ENCODE measurements at regions not wholly inside any gene's neighbourhood (a gene's known extent, or its start where the extent isn't known, plus 50 kb on each side); places are given as distances from the start of the nearest gene placed in this dataset.
"Not testable (repeated sequence)": the region's sequence is repeated elsewhere in the genome, so short reads cannot be mapped to it uniquely, and the experiment has no call there.

GRCh38 chr5:89534331-89534730 lies 651.3 kb upstream of the MEF2C start:
- intact Hi-C loops (cut with DNase I), result no loop called here
- H3K36me3 ChIP-seq (ENCODE audit: control insufficient read depth in 2 of 3, insufficient read depth in 3 of 3, low read length in 3 of 3), result no peaks in the 10 kb centered on the region
- TF ChIP-seq CTCF (IDR thresholded peaks at IDR 0.05; ENCODE audit: borderline replicate concordance, extremely low read depth, insufficient read depth), result no peak
- no peak overlapping the region for H3K4me3 ChIP-seq (ENCODE audit: low read length in 3 of 3)
- H3K9ac ChIP-seq (ENCODE audit: low read length in 3 of 3), result no peak overlapping the region
- H3K27ac ChIP-seq (ENCODE audit: low read depth in 2 of 2, low read length in 2 of 2), result no peak overlapping the region
- FAIRE-seq (no peak), DNase-seq (no peak)
- no peaks in the 10 kb centered on the region for H3K9me3 ChIP-seq (ENCODE audit: control insufficient read depth in 2 of 3, insufficient read depth in 1 of 3, low read length in 3 of 3)
- H3K27me3 ChIP-seq (ENCODE audit: control insufficient read depth, insufficient read depth, low read length), result no peaks in the 10 kb centered on the region
- no peaks in the 10 kb centered on the region for H3K4me1 ChIP-seq (ENCODE audit: control insufficient read depth in 2 of 3, insufficient read depth in 2 of 3, low read depth in 1 of 3, low read length in 3 of 3)

- Histone ChIP-seq H3K27me3 (ENCODE audit: control insufficient read depth, insufficient read depth, low read length) (no peaks in the 10 kb centered on the region), H3K27ac (ENCODE audit: low read depth in 2 of 2, low read length in 2 of 2) (no peak overlapping the region), H3K9ac (ENCODE audit: low read length in 3 of 3) (no peak overlapping the region), H3K9me3 (ENCODE audit: control insufficient read depth in 2 of 3, insufficient read depth in 1 of 3, low read length in 3 of 3) (peaks cover 0 to 2% (median 0%) of the 10 kb centered on the region in 3 donors), H3K4me1 (ENCODE audit: control insufficient read depth in 2 of 3, insufficient read depth in 2 of 3, low read depth in 1 of 3, low read length in 3 of 3) (no peaks in the 10 kb centered on the region), H3K4me3 (ENCODE audit: low read length in 3 of 3) (no peak overlapping the region), H3K36me3 (ENCODE audit: control insufficient read depth in 2 of 3, insufficient read depth in 3 of 3, low read length in 3 of 3) (no peaks in the 10 kb centered on the region)
- FAIRE-seq (no peak), DNase-seq (no peak)
- intact Hi-C loops (cut with DNase I), result no loop called here
- no peak for TF ChIP-seq CTCF (IDR thresholded peaks at IDR 0.05; ENCODE audit: borderline replicate concordance, extremely low read depth, insufficient read depth)
These were observed 641.8 kb upstream of the MEF2C start for GRCh38 chr5:89524785-89525184.

GRCh38 chr5:89523867-89524266 lies 640.9 kb upstream of the MEF2C start:
- H3K4me1 ChIP-seq (ENCODE audit: control insufficient read depth in 2 of 3, insufficient read depth in 2 of 3, low read depth in 1 of 3, low read length in 3 of 3); H3K4me3 ChIP-seq (ENCODE audit: low read length in 3 of 3); H3K9me3 ChIP-seq (ENCODE audit: control insufficient read depth in 2 of 3, insufficient read depth in 1 of 3, low read length in 3 of 3); H3K36me3 ChIP-seq (ENCODE audit: control insufficient read depth in 2 of 3, insufficient read depth in 3 of 3, low read length in 3 of 3); FAIRE-seq; H3K27ac ChIP-seq (ENCODE audit: low read depth in 2 of 2, low read length in 2 of 2); intact Hi-C loops (cut with DNase I); H3K9ac ChIP-seq (ENCODE audit: low read length in 3 of 3); DNase-seq; H3K27me3 ChIP-seq (ENCODE audit: control insufficient read depth, insufficient read depth, low read length): not testable (repeated sequence)

- H3K9me3 ChIP-seq (ENCODE audit: control insufficient read depth in 2 of 3, insufficient read depth in 1 of 3, low read length in 3 of 3), result no peaks in the 10 kb centered on the region
- DNase-seq, result no peak
- no peak for TF ChIP-seq CTCF (IDR thresholded peaks at IDR 0.05; ENCODE audit: borderline replicate concordance, extremely low read depth, insufficient read depth)
- H3K36me3 ChIP-seq (ENCODE audit: control insufficient read depth in 2 of 3, insufficient read depth in 3 of 3, low read length in 3 of 3), result no peaks in the 10 kb centered on the region
- no peaks in the 10 kb centered on the region for H3K4me1 ChIP-seq (ENCODE audit: control insufficient read depth in 2 of 3, insufficient read depth in 2 of 3, low read depth in 1 of 3, low read length in 3 of 3)
- H3K9ac ChIP-seq (ENCODE audit: low read length in 3 of 3), result no peak overlapping the region
- FAIRE-seq, result no peak
- intact Hi-C loops (cut with DNase I), result no loop called here
- no peak overlapping the region for H3K27ac ChIP-seq (ENCODE audit: low read depth in 2 of 2, low read length in 2 of 2)
- no peak overlapping the region for H3K4me3 ChIP-seq (ENCODE audit: low read length in 3 of 3)
- H3K27me3 ChIP-seq (ENCODE audit: control insufficient read depth, insufficient read depth, low read length), result no peaks in the 10 kb centered on the region
These were observed 637.8 kb upstream of the MEF2C start for GRCh38 chr5:89520771-89521170.
